SU-DHL-6 (cell line): ENCODE measurements at regions not wholly inside any gene's neighbourhood (a gene's known extent, or its start where the extent isn't known, plus 50 kb on each side); places are given as distances from the start of the nearest gene placed in this dataset.

ENCODE experiments used
- H2AFZ ChIP-seq: fragments of 200-600 bp; sonication (generic); 2 replicates; pipeline ENCODE4 v1.6.1; 2014; ENCODE audit warnings: low read depth, mild to moderate bottlenecking, moderate library complexity, mixed read lengths, antibody characterized with exemption, low read length; ENCODE audit not compliant: severe bottlenecking
- H3F3A ChIP-seq: fragments of 200-600 bp; shearing (Covaris generic); 2 replicates; pipeline ENCODE4 v1.6.0; 2016; ENCODE audit warnings: antibody characterized with exemption, mild to moderate bottlenecking; ENCODE audit not compliant: insufficient read depth
- H3K27ac ChIP-seq: fragments of 200-600 bp; sonication (generic); 2 replicates; pipeline ENCODE4 v1.5.1; 2016; ENCODE audit warnings: low read depth, mild to moderate bottlenecking, low read length, moderate library complexity, mixed read lengths
- H3K27me3 ChIP-seq: fragments of 200-600 bp; sonication (generic), shearing (Covaris generic); 2 replicates; pipeline ENCODE4 v1.6.0; 2014; ENCODE audit warnings: mild to moderate bottlenecking, low read length
- H3K36me3 ChIP-seq: fragments of 200-600 bp; sonication (generic); 2 replicates; pipeline ENCODE4 v1.6.1; 2014; ENCODE audit warnings: mild to moderate bottlenecking, low read length, mixed read lengths
- H3K4me2 ChIP-seq: fragments of 300-600, 200-600 bp; shearing (Covaris generic), sonication (generic); 2 replicates; pipeline ENCODE4 v1.6.0; 2014; ENCODE audit warnings: low read length, low read depth, mild to moderate bottlenecking; ENCODE audit not compliant: poor library complexity, severe bottlenecking
- H3K4me3 ChIP-seq: fragments of 200-600 bp; sonication (generic); 2 replicates; pipeline ENCODE4 v1.5.1; 2014; ENCODE audit warnings: antibody characterized with exemption, low read length, mild to moderate bottlenecking, mixed read lengths; ENCODE audit not compliant: insufficient read depth, poor library complexity, severe bottlenecking
- H3K79me2 ChIP-seq: fragments of 200-600 bp; sonication (generic); 2 replicates; pipeline ENCODE4 v1.6.1; 2014; ENCODE audit warnings: mild to moderate bottlenecking, low read length, moderate library complexity; ENCODE audit not compliant: insufficient read depth
- H3K9ac ChIP-seq: fragments of 200-600 bp; sonication (generic); 2 replicates; pipeline ENCODE4 v1.7.0; 2014; ENCODE audit warnings: mild to moderate bottlenecking, low read length
- H3K9me2 ChIP-seq: fragments of 200-600 bp; sonication (generic); replicated peaks from 2 replicates; pipeline ENCODE4 v1.6.1; 2014; ENCODE audit warnings: low read length; ENCODE audit not compliant: insufficient read depth
- H3K9me3 ChIP-seq: fragments of 200-600 bp; sonication (generic); 2 replicates; pipeline ENCODE4 v1.6.1; 2014; ENCODE audit warnings: low read length, mixed read lengths; ENCODE audit not compliant: insufficient read depth
- H4K20me1 ChIP-seq: fragments of 200-600 bp; sonication (generic); 2 replicates; pipeline ENCODE4 v1.6.1; 2014; ENCODE audit warnings: low read depth, mild to moderate bottlenecking, antibody characterized with exemption, low read length, moderate library complexity, mixed read lengths
- EZH2phosphoT487 ChIP-seq: fragments of 200-600 bp; sonication (generic), shearing (Covaris generic); conservative IDR thresholded peaks from 2 replicates; pipeline ENCODE4 v1.6.1; 2018; ENCODE audit warnings: mild to moderate bottlenecking, antibody characterized with exemption, low read length, moderate library complexity, mixed read lengths
- TF ChIP-seq, protein P1 (sequence below): fragments of 200-600 bp; sonication (generic); IDR thresholded peaks from one replicate; pipeline ENCODE4 v1.5.1; 2017; ENCODE audit warnings: antibody characterized with exemption, mild to moderate bottlenecking, low read length, moderate library complexity; ENCODE audit not compliant: insufficient read depth, poor library complexity, severe bottlenecking

DNA sequence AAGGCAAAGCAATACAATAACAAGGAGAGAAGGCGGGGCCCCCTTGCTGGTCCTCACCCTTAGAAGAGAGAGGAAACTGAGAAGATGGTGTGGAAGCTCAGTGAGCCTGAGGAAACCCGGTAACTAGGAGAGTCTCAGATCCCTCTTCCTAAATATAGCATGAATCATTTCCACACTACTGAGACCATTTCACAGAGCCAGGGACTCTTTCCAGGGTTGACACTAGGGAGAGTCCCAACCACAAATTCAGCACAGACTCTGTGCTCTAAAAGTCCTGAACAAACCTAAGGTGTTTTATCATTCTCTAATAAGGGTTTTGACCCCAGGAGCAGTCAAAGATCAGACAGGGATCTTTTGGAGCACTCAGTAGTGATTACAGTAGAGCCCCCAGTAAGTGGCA is 647.7 kb downstream of the KCNT2 start:
- no peak overlapping the region for H2AFZ ChIP-seq
- no peaks in the 10 kb centered on the region for H3K9me3 ChIP-seq
- H3K9me2 ChIP-seq, result no peaks in the 10 kb centered on the region
- TF ChIP-seq, protein P1, sequence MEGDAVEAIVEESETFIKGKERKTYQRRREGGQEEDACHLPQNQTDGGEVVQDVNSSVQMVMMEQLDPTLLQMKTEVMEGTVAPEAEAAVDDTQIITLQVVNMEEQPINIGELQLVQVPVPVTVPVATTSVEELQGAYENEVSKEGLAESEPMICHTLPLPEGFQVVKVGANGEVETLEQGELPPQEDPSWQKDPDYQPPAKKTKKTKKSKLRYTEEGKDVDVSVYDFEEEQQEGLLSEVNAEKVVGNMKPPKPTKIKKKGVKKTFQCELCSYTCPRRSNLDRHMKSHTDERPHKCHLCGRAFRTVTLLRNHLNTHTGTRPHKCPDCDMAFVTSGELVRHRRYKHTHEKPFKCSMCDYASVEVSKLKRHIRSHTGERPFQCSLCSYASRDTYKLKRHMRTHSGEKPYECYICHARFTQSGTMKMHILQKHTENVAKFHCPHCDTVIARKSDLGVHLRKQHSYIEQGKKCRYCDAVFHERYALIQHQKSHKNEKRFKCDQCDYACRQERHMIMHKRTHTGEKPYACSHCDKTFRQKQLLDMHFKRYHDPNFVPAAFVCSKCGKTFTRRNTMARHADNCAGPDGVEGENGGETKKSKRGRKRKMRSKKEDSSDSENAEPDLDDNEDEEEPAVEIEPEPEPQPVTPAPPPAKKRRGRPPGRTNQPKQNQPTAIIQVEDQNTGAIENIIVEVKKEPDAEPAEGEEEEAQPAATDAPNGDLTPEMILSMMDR, result no peak
- no peak for TF ChIP-seq EZH2phosphoT487
- no peak overlapping the region for H3K4me2 ChIP-seq
- H3K9ac ChIP-seq, result no peak overlapping the region
- no peaks in the 10 kb centered on the region for H3K27me3 ChIP-seq
- no peak overlapping the region for H3K27ac ChIP-seq
- no peaks in the 10 kb centered on the region for H3F3A ChIP-seq
- no peaks in the 10 kb centered on the region for H4K20me1 ChIP-seq
- no peak overlapping the region for H3K4me3 ChIP-seq
- H3K79me2 ChIP-seq, result no peaks in the 10 kb centered on the region
- no peaks in the 10 kb centered on the region for H3K36me3 ChIP-seq

DNA sequence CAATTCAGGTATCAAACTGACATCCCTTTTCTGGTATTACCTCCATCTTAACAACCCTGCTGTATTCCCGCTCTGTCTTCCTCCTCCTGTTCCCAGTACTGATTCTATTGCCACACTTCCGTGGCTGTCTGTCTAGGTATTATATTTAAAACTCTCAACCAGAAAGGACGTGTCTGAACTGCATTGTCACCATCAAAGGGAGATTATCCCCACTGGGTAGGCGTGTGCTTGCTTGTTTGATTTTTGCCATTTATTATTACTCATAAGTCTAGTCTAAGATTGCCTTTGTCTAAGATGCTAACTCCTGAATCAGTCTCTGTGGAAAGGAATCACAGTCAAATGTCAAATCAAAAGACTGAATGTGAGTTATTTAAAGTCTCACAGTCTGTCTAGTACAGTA is 650.1 kb downstream of the KCNT2 start:
- no peak overlapping the region for H3K4me3 ChIP-seq
- H3K9me3 ChIP-seq, result no peaks in the 10 kb centered on the region
- H3K4me2 ChIP-seq, result no peak overlapping the region
- H3K27me3 ChIP-seq, result no peaks in the 10 kb centered on the region
- H3K27ac ChIP-seq, result no peak overlapping the region
- no peaks in the 10 kb centered on the region for H3K9me2 ChIP-seq
- peak overlapping the region; percentile 90 for H2AFZ ChIP-seq
- no peaks in the 10 kb centered on the region for H3F3A ChIP-seq
- no peak overlapping the region for H3K9ac ChIP-seq
- no peaks in the 10 kb centered on the region for H3K36me3 ChIP-seq
- no peaks in the 10 kb centered on the region for H3K79me2 ChIP-seq
- TF ChIP-seq EZH2phosphoT487, result no peak
- TF ChIP-seq, protein P1, result no peak
- no peaks in the 10 kb centered on the region for H4K20me1 ChIP-seq

DNA sequence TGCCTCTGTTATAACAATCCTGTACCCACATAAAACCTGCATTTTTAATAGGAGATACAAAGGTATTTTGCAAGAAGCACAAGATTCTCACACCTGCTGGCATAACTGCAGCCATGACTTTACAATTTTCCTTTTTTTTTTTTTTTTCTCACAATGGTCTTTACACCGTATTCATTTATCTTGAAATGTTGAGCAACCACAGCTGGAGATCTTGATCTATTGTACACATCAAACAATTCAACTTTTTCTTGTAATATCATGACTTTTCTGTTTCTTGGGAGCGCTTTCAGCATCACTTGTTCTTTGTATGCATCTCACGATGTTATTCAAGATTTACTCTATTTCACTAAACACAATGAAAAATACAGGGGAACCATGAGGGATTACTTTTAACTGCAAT is 651.4 kb downstream of the KCNT2 start:
- no peaks in the 10 kb centered on the region for H3K79me2 ChIP-seq
- H3K9me2 ChIP-seq, result no peaks in the 10 kb centered on the region
- no peaks in the 10 kb centered on the region for H3K9me3 ChIP-seq
- TF ChIP-seq, protein P1, result no peak
- no peak for TF ChIP-seq EZH2phosphoT487
- H2AFZ ChIP-seq, result no peak overlapping the region
- no peaks in the 10 kb centered on the region for H3K36me3 ChIP-seq
- H4K20me1 ChIP-seq, result no peaks in the 10 kb centered on the region
- H3K4me3 ChIP-seq, result no peak overlapping the region
- H3K4me2 ChIP-seq, result no peak overlapping the region
- H3F3A ChIP-seq, result no peaks in the 10 kb centered on the region
- no peak overlapping the region for H3K27ac ChIP-seq
- no peaks in the 10 kb centered on the region for H3K27me3 ChIP-seq
- H3K9ac ChIP-seq, result no peak overlapping the region

DNA sequence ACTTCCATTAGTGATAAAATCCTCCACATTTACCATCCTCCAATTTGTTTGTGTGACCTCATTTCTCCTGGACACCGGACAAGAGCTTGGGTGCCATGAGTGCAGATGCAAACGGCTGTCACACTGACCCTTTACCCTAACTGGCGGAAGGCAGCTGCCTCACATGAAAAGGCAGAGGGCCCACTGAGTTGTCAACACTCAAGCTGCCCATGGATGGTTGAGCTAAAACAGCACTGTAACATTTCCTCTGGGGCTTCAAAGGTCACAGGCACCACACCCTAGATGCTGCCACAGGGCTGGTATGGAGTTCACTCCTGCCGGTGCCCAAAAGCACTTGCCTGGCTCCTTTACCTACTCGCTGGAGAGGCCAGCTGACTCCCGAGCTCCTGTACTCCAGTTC is 653.4 kb downstream of the KCNT2 start:
- H2AFZ ChIP-seq, result no peak overlapping the region
- H3K9me3 ChIP-seq, result no peaks in the 10 kb centered on the region
- TF ChIP-seq, protein P1, result no peak
- no peak for TF ChIP-seq EZH2phosphoT487
- H3K36me3 ChIP-seq, result no peaks in the 10 kb centered on the region
- H3F3A ChIP-seq, result no peaks in the 10 kb centered on the region
- H3K9ac ChIP-seq, result no peak overlapping the region
- no peak overlapping the region for H3K4me2 ChIP-seq
- H3K27ac ChIP-seq, result no peak overlapping the region
- no peaks in the 10 kb centered on the region for H3K79me2 ChIP-seq
- no peaks in the 10 kb centered on the region for H3K27me3 ChIP-seq
- H4K20me1 ChIP-seq, result no peaks in the 10 kb centered on the region
- H3K9me2 ChIP-seq, result no peaks in the 10 kb centered on the region
- no peak overlapping the region for H3K4me3 ChIP-seq
